ENCODE measurements at regions not wholly inside any gene's neighbourhood (a gene's known extent, or its start where the extent isn't known, plus 50 kb on each side); places are given as distances from the start of the nearest gene placed in this dataset.

DNA sequence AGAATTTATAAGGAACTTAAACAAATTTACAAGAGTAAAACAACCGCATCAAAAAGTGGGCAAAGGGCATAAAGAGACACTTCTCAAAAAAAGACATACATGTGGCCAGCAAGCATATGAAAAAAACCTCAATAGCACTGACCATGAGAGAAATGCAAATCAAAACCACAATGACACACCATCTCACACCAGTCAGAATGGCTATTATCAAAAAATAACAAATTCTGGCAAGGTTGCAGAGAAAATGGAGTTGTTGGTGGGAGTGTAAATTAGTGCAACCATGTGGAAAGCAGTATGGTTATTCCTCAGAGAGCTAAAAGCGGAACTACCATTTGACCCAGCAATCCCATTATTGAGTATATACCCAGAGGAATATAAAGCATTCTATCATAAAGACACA is 866.8 kb upstream of the TENM4 start:
- no peak for ATAC-seq
- TF ChIP-seq ZC3H10 (CRISPR knock-in tag; IDR thresholded peaks at IDR 0.05) (no peak), TCF4 (CRISPR knock-in tag; IDR thresholded peaks at IDR 0.05; ENCODE audit: borderline replicate concordance) (no peak), ZNF565 (CRISPR knock-in tag; conservative IDR thresholded peaks at IDR 0.05; ENCODE audit: low read depth) (no peak), POU6F1 (CRISPR knock-in tag; IDR thresholded peaks at IDR 0.05; ENCODE audit: borderline replicate concordance, low read depth) (no peak), ZNF8 (CRISPR knock-in tag; IDR thresholded peaks at IDR 0.05) (no peak), CSRNP3 (CRISPR knock-in tag; IDR thresholded peaks at IDR 0.05) (no peak)

DNA sequence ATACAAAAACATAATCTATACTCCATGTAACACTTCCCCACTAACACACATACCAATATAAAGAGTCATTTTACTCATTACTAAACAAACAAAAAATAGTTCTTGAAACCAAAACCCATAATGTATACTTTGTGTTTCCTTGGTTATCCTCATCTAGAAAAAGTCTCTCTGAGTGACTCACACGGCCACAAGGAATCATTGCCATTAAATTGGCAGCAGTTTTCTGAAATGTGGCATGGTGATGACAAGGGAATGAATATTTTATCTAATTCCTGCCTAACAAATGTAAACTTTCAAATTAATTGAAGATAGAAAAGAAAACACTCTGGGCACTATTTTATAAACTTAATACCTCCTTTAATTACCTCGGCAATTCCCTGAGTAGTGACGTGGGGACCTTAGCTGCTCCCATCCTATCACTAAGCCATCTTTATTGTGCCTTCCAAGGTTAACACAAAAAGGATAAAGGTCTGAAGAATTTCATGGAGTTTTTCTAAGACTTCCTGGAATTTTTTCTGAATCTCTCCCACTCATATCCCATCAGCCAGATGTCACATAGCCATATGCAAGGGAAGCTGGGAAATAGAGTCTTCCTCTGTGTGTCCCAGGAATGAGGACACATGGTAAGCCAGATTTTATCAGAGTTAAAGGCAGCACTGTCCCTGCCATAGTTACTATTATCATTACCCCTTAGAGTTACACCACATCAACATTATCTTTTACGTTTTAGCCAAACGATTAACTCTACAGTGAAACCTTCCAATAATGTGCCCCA is 857.2 kb upstream of the TENM4 start:
- no peak for TF ChIP-seq ZFP3 (CRISPR knock-in tag; IDR thresholded peaks at IDR 0.05)
- no peak for TF ChIP-seq ZFP30 (CRISPR knock-in tag; IDR thresholded peaks at IDR 0.05)
- TF ChIP-seq PATZ1 (CRISPR knock-in tag; IDR thresholded peaks at IDR 0.05; ENCODE audit: borderline replicate concordance), result no peak
- TF ChIP-seq ZC3H10 (CRISPR knock-in tag; IDR thresholded peaks at IDR 0.05), result no peak
- no peak for TF ChIP-seq PPARA (CRISPR knock-in tag; IDR thresholded peaks at IDR 0.05; ENCODE audit: borderline replicate concordance)
- TF ChIP-seq TOX (CRISPR knock-in tag; IDR thresholded peaks at IDR 0.05; ENCODE audit: borderline replicate concordance), result no peak
- TF ChIP-seq CSDC2 (CRISPR knock-in tag; IDR thresholded peaks at IDR 0.05), result no peak
- no peak for TF ChIP-seq ZNF565 (CRISPR knock-in tag; conservative IDR thresholded peaks at IDR 0.05; ENCODE audit: low read depth)
- TF ChIP-seq CSRNP3 (CRISPR knock-in tag; IDR thresholded peaks at IDR 0.05), result no peak
- TF ChIP-seq CREB5 (CRISPR knock-in tag; IDR thresholded peaks at IDR 0.05; ENCODE audit: low read depth), result no peak
- no peak for TF ChIP-seq ZNF70 (CRISPR knock-in tag; IDR thresholded peaks at IDR 0.05)
- TF ChIP-seq ISL1 (CRISPR knock-in tag; IDR thresholded peaks at IDR 0.05), result no peak
- TF ChIP-seq ZNF8 (CRISPR knock-in tag; IDR thresholded peaks at IDR 0.05), result no peak
- no peak for TF ChIP-seq BACH2 (CRISPR knock-in tag; IDR thresholded peaks at IDR 0.05; ENCODE audit: borderline replicate concordance)
- no peak for TF ChIP-seq ESRRG (CRISPR knock-in tag; IDR thresholded peaks at IDR 0.05)
- no peak for TF ChIP-seq ARNTL (CRISPR knock-in tag; IDR thresholded peaks at IDR 0.05; ENCODE audit: borderline replicate concordance, low read depth)
- no peak for TF ChIP-seq RARB (CRISPR knock-in tag; IDR thresholded peaks at IDR 0.05)
- TF ChIP-seq GLIS3 (CRISPR knock-in tag; IDR thresholded peaks at IDR 0.05), result no peak
- TF ChIP-seq POU6F1 (CRISPR knock-in tag; IDR thresholded peaks at IDR 0.05; ENCODE audit: borderline replicate concordance, low read depth), result no peak
- no peak for ATAC-seq

DNA sequence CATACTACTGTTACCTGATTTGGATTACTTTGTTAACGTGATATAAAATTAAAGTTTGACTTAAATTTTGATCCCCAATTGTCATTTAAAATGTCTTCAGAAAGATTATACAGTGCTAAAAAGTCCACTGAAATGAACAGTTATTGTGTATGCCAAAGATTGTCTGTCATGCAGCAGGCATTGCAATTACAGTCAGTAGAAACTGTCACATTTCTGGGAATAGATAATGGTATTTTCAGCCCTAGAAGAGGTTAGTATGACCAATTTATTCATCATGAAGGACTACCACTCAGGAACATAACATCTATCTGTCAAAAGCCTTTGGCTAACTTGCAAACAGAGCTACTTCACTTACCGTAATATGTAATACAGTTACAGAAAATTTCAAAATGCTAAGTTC is 852.5 kb upstream of the TENM4 start:
- ATAC-seq, result no peak
- TF ChIP-seq ARNTL (CRISPR knock-in tag; IDR thresholded peaks at IDR 0.05; ENCODE audit: borderline replicate concordance, low read depth) (no peak), GLIS3 (CRISPR knock-in tag; IDR thresholded peaks at IDR 0.05) (no peak), TSHZ2 (CRISPR knock-in tag; IDR thresholded peaks at IDR 0.05) (no peak), BACH2 (CRISPR knock-in tag; IDR thresholded peaks at IDR 0.05; ENCODE audit: borderline replicate concordance) (no peak), PATZ1 (CRISPR knock-in tag; IDR thresholded peaks at IDR 0.05; ENCODE audit: borderline replicate concordance) (no peak), CSDC2 (CRISPR knock-in tag; IDR thresholded peaks at IDR 0.05) (no peak), TOX (CRISPR knock-in tag; IDR thresholded peaks at IDR 0.05; ENCODE audit: borderline replicate concordance) (no peak), ISL1 (CRISPR knock-in tag; IDR thresholded peaks at IDR 0.05) (no peak), ZFP3 (CRISPR knock-in tag; IDR thresholded peaks at IDR 0.05) (no peak), SNAI2 (CRISPR knock-in tag; IDR thresholded peaks at IDR 0.05) (no peak)

Data from SK-N-SH treated with all-trans-retinoic acid at 6 μM for 48 hours (cell line).